Fibroblast of skin of back (primary cell): ENCODE measurements at regions not wholly inside any gene's neighbourhood (a gene's known extent, or its start where the extent isn't known, plus 50 kb on each side); places are given as distances from the start of the nearest gene placed in this dataset.
"Not testable (repeated sequence)": the region's sequence is repeated elsewhere in the genome, so short reads cannot be mapped to it uniquely, and the experiment has no call there.

Experiments
- DNase-seq: peaks from one replicate; pipeline ENCODE4 v3.0.0-alpha.2; 2013

DNA sequence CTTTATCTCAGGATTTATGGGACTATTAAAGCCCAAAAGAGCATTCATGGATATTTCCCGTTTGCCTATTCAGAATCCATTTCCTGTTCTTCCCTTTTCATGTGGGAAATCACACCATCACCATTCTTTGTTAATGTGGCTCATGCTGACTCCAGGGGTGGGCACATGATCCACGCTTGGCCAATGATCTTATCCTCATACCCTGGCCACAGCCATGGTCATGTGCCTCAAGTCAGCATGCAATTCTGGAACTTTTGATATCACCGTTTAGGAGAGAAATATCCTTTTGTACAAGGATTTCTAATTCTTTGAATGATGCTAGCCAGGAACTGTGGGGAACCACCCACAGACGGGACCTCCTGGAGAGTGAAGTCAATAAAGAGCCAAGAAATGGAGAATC, 272.2 kb downstream of the PRELID2 start:
- no peak for DNase-seq

DNA sequence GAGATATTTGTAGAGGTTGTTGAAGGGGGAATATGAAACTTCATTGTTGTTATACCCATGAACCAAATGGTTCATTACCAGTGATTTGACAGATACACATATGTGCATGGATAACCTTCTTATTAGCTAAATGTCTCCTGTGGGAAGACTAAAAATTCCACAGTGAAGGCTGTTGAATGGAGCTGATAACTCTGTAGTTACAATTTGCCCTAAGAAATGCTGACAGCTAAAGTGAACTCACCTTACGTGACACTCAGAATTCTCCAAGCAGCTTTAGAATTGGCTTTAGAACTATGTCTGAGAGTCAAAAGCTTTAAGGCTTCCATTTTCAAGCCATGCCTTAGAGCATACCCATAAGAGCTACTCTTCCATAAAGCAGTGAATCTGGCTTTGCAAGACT, 276.9 kb downstream of the PRELID2 start:
- DNase-seq = no peak

DNA sequence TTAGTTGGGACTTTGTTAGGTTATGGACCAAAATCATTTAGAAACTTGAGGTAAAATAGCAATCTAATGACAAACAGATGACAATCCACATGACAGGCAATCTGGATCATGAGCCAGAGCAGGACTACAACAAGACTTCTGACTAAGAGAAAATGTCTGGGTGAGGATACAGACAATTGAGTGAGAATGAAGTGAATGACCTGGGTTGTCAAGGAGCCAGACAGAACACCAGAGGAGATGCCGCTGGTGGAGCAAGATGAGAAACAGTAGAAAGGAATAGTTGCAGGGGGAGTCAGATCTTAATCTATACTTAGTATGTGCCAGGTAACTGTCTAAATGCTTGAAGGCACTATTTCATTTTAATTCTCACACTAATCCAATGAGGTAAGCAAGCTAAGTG, 277.8 kb downstream of the PRELID2 start:
- no peak for DNase-seq

DNA sequence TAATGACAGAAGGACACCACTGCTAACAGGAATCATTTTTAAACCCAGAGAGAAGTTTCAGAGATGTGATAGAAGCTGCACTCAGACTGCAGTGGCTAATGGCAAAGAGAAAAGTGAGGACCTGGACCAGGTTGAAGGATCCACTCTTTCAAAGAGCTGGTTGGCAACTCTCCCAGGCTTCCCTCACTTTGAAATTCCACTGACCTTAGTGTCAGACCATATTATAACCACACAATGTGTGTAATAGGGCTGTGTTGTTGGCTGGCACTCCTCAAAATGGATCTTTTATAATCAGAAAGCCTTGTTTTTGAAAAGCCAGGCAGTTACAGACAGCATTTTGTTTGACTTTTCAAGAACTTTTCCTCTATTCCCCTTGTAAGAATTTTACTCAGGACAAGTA, 280.7 kb downstream of the PRELID2 start:
- peak; percentile 32 for DNase-seq

DNA sequence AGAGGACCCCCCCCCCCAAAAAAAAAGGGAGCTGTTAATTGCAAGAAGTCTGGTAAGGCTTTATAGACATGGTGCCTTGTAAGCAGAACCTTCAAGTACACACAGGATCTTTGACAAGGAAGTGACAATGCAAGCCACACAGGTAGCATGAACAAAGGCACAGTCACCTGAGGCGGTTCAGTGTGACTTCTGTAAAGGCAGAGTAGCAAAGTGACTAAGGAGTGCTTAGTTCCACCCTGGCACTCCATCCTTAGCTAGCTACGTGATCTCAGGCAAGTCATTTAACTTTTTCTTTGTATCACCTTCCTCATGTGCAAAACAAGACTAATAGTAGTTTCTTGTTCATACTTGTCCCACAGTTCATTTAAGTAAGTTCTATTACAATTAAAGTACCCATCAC, 282.0 kb downstream of the PRELID2 start:
- DNase-seq = no peak

DNA sequence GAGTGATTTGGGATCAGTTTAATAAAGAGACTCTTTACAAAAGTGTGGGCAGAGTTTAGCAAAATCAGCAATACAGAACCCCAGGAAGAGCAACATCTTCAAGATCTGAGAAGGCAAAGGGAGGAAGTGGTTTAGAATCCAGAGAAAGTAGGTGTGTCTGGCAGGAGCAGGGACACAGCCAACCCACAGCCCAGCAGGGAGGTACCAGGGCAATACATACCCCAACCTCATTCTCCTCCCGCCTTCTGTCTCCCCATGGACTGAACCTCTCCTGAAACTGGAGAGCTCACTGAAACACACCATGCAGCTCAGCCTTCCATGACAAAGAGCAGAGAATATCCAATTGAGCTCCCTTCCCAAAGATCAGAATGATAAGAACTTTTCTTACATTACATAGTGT, 283.4 kb downstream of the PRELID2 start:
- no peak for DNase-seq

DNA sequence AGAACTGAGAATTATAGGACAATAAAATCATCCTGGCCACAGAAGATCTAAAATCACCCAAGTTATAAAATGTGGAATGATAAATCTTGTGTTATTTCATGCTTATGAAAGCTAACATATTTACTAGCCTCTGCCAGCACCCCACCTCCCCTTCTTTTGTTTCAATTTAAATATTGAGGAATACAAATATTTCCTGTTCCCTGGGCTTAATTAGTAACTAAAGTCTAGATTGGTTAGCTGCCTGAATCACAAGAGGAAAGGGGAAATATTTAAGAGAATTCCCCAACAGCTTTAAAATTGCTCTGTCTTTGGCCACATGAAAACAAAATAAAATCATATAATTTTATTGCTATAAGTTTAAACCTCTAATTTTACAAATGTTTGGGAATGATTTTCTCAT, 287.0 kb downstream of the PRELID2 start:
- no peak for DNase-seq

DNA sequence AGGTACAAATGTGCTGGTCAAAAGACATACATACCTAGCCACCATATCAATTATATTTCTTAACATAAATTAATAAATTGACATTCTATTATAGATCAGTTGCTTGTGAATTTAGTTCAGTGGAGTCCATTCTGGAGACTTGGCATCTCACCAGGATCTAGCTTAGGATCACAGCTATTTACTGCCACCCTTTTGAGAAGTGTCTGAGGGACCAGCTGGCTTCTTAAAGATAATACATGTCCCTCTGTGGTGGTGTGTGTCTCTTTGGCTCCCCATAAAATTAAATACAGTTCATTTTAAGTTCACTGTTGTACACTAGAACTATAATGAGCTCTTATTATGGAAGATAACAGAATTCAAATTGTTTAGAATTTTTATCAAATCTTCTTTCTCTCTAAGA, 290.7 kb downstream of the PRELID2 start:
- no peak for DNase-seq

DNA sequence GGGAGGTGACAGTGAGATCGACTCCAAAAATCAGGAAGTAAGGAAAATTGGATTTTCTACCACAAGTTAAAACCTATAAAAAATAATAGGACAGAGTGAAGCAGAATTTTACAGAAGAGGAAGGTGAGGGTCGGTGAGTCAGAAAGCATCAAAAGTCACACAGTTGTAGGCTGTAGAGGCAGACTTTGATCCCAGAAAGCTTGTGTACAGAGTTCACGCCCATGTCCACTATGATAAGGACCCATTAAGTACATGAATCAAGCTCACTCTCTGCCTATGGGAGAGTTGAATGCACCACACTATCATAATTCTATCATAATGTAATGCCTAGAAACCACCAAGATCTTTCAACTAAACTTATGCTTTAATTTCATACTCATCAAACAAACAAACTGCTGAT, 291.2 kb downstream of the PRELID2 start:
- no peak for DNase-seq

DNA sequence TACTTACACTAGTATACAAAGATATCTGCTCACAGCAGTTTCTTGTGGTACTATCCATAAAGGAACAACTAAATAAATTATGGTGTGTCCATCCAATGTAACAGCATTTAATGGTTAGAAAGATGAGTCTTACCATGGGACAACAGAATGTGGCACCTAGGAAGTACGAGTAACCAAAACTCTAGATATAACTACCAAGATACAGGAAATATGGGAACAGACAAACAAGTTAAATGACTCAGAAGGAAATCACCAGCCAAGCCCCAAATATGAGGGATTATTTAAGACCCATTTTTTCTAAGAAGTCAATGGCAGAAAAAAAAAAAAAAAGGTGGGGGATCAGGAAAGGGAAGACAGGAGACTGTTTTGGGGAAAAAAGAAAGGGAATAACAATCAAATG, 294.8 kb downstream of the PRELID2 start:
- DNase-seq = no peak

DNA sequence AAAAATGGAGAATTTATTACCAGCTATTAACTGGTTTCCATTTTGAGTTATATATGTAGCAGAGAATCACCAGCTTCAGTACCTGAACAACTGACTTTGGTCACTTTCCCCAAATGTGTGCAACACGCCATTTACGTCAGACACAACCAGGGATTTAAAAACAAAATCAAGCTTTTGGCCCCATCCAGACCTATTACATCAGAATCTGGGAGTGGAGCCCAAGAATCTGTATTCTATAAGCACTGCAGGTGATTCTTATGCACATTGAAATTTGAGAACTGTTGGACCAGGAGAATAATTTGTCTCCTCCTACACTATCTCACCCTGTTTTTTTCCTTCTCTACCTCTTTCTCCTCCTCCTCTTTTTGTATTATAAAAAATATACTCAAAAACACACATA, 295.9 kb downstream of the PRELID2 start:
- no peak for DNase-seq

DNA sequence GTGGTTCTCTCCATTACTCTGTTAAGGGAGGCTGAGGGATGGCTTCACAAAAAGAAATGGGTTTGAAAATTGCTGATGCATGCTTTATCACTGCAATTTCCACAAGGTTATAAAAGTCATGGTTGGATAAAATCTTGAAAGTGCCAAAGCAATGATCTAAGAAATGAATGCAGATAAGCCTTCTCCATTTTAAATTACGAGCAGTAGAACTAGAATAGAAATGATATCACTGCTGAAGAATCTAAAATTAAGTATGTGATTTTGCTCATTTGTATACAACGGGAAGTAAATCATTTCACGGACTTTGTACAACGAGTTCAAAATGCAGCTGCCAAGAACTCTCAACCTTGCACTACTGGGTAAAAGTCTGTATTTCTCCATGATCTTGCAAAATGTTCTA, 299.0 kb downstream of the PRELID2 start:
- no peak for DNase-seq

DNA sequence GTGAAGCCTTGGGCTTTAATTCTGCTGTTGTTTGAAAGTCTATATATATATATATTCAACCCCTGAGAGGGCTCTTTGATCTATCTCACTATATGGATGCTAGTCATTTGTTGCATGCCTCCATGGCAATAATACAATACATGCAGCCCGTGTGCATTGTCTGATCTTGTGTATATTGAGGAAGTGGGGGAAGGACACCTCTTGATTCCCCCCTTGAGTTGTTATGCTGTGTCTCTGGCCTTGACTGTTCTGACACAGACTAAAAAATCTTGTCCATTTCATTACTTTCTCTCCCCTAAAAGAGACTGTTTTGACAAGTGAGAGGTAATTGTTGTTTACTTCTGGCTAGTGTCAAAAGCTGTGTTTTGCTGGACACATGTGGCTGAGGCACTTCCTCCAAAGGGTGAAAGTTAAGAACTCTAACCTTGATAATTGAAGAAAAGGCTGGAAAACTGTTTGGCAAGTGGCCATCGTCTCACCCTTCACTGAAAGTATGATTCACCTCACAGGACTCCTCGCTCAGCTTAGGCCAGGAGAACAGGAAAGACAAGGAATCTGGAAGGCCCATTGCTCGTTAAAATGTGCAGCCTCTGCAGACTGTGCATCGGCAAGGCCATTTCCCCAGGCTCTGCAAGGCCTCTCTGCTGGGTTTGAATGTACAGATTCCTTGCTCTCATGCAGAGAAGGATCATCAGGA, 304.0 kb downstream of the PRELID2 start:
- peak; percentile 74 for DNase-seq

DNA sequence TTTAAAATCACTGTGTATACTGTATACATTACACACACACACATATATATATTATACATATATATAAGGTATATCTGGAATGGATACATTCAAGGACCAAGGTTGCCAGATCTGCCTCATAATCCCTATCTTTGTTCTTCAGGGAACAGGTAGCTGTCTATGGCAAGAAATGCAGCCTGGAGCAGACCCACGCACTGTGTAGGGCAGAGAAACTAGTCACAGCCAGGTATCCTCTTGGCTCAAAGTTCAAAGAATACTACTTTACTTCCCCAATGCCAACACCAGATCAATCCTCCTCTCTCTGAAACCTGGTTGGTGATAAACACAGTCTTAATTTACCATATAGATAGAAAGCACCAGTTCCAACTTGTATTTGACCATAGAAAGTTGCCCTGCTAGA, 313.6 kb downstream of the PRELID2 start:
- no peak for DNase-seq

DNA sequence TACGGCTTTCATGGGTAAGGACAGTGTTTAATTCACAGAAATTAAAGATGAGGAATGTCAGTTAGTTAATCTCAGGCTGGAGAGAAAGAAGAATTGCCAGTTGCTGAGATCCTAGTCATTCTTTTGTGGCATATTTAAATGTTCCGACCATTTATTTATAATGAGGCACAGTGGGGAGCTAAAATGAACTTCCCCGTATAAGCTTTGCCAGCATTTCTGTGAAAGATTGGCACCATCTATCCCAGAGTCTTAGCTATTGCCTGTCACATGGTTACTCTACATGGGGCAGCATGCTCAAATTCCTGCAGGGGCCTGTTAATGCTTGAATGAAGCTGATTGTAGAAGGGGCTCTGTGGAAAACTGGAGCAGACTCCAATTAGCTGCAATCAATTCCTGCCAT, 314.1 kb downstream of the PRELID2 start:
- DNase-seq = no peak

DNA sequence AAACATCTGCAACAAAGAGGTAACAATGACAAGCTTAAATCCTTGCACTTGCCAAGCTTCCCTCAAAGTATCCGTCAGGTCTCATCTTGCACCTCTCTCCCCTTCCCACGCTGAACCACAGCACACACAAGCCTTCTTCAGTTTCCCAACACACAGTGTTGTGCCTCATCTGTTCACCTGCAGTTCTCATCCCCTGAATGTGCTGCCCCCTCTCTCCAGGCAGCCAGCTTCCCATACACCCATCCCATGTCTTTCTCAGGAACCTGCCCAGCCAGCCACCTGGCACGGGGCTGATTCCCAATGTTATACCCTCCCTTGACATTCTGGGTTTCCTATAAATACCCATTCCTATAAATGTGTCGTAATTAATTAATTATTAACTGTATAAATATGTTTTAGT, 314.8 kb downstream of the PRELID2 start:
- no peak for DNase-seq

DNA sequence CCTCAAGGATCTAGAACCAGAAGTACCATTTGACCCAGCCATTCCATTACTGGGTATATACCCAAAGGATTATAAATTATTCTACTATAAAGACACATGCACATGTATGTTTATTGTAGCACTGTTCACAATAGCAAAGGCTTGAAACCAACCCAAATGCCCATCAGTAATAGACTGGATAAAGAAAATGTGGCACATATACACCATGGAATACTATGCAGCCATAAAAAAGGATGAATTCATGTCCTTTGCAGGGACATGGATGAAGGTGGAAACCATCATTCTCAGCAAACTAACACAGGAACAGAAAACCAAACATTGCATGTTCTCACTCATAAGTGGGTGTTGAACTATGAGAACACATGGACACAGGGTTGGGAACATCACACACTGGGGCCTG, 317.6 kb downstream of the PRELID2 start:
- DNase-seq = not testable (repeated sequence)

DNA sequence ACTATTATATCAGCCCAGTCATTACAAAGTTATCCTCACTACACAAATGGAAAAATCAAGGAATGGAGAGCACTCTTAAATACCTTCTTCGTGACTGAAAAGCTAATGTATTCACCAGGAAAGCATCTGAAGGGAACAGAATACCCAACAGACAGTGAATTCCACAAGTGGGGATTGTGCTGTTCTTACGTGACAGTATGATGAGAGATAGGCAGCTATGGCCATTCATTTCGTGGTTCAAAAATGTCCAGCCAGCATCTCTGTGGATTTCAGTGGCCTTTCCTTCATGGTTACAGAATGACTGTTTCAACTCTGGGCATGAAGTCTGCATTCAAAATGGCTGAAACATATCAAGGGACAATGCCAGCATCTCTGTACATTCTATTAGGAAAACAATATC, 323.8 kb downstream of the PRELID2 start:
- no peak for DNase-seq

DNA sequence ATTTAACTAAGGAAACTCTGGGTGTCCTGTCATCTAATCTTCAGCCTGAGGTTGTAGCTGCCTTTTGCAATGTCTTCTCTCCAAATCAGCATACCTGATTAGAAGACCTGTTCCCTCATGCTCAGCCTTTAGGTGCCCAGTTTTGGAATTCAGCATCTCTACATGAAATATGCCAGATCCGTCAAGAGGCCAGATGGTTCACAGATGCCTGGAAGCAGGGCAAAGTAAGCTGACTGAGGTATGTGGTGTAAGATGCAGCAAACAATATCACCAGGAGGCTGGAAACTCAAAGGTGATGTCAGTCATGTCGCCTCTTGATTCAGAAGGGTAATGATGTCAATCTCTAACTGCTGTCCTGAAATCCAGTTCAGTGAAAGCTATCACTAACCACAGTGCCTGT, 324.4 kb downstream of the PRELID2 start:
- DNase-seq = no peak

DNA sequence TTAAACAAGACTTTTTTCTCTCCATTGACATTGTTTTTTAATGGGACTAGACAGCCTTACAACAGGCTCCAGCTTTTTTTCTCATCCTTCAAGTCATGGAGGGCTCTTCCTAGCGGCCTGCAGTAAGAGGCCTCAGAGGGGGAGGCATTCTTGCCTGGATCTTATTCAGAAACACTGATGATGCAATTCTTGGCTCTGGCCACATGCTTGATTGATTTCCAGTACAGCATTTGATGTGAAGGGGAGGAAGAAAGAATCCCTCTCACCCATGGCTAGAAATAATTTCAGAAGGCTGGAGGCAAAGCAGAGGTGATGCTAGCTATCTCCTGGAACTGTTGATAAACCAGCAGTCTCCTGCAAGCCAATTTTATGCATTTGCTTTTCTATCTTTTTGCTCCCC, 324.8 kb downstream of the PRELID2 start:
- no peak for DNase-seq

DNA sequence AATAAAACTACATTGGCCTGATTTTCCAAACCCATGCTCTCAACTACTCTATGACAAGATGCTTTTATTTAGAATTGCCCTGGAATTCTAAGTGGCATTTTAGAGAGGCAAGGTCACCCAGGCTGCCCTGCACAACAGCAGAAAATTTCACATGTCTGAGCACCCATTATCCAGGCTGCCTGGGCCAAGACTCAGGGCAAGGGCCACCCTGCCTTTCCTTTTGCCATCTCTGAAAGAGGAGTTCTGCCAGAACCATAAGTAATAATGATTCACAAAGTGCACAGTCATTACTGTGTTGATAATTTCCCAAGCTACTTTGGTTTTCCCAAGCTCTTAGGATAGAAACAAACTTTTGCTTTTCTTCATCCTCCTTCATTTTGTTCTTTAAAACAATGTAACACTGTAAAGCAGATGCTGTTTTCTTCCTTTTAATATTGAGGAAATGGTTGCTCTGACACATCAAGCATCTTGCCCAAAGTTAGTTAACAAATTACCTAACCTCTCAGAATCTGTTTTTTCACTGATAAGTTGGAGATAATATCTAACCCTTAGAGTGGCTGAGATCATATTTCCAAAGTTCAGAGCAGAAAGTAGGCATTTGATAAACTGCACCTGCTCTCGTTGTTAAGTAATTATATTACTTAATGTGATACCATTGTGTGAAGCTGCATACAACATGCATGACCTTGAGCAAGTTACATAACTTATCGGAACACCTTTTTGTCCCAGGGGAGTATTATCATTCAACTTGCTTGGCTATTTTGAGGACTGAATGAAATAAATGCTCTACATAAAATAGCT, 325.6 kb downstream of the PRELID2 start:
- DNase-seq = no peak

DNA sequence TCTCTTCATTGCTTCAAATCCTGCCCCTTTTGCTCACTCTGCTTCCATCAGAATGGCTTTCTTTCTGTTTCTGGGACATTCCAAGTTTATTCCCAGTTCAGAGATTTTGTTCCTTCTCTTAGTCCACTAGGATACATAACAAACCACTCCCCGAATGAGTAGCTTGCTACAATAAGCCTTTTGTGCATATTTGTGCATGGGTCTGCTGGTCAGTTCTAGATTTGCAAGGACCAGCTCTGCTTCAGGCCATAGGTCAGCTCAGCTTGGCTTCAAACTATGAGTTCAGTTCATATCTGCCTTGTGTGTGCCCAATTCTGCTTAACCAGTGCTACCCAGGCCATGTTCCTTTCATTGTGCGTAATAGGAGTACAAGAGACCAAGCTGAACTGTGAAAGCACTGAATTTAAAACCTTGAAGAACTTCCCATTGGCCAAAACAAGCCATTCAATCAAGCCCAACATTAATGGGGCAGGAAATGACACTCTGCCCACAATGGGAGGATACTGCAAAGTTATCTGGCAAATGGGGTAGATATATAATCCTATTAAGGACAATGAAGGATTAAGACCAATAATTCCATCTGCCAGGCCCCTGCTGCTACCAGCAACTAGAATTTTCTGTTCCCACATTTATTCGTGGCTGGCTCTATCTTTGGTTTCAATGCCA, 328.8 kb downstream of the PRELID2 start:
- no peak for DNase-seq

DNA sequence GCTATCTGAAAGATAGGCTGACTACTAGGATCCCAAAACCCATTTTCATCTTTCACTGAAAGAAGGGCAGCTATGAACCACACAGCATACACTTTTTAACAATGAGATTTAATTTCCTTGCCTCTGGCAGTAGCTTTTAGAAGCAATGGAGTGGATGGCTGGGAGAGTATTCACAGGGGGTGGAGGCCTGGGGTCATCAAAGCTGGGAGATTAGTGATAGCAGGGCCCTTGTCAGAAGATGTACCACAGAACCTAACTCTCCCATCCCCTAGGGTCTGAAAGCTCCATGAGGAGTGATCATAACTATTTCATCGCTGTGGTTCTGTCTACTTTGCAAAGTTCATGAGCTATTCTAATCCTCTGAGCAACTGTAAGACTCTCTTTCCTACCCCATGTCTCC, 332.2 kb downstream of the PRELID2 start:
- no peak for DNase-seq

DNA sequence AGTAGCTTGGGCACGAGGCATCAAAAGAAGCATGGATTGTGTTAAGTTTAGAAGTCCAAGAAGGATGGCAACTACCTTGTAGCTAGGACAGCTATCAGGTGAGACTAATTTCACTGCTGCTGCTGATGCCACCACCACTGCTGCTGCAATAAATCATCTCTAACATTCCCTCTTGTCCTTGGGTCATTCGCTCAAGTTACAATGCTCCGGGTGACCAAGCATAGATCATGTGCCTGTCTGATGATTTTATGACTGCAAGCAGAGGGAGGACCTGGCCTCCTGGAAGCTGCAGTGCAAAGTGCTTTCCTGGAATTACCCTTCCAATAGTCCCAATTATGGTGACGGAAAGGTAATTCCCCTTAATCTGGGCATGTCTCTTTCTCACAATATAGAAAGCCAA, 334.4 kb downstream of the PRELID2 start:
- DNase-seq = no peak
